ENCODE measurements at regions not wholly inside any gene's neighbourhood (a gene's known extent, or its start where the extent isn't known, plus 50 kb on each side); places are given as distances from the start of the nearest gene placed in this dataset.
"Not testable (repeated sequence)": the region's sequence is repeated elsewhere in the genome, so short reads cannot be mapped to it uniquely, and the experiment has no call there.

DNA sequence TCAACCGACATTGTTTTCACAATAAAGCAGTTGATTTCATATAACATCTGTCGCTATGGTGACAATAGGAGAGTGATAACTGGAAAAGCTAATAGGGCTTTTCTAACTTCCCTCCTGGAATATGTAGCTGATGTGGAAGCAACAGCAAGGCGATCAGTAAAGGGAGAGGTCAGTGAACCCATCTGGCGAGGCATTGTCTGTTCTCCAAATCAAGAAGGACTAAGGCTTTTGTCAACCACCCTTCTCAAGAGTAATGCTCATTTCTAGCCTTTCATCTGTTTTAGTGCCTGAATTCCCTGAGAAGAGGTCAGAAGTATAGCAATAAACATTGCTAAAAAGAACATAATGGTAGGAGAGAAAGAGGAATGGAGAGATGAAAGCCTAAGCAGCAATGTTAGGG lies 201.3 kb downstream of the AKAP7 start:
- no peak for DNase-seq (ENCODE audit: low read depth, low spot score)

GRCh38 chr6:131346896-131347295 lies 211.6 kb downstream of the AKAP7 start:
- not testable (repeated sequence) for DNase-seq (ENCODE audit: low read depth, low spot score)

DNA sequence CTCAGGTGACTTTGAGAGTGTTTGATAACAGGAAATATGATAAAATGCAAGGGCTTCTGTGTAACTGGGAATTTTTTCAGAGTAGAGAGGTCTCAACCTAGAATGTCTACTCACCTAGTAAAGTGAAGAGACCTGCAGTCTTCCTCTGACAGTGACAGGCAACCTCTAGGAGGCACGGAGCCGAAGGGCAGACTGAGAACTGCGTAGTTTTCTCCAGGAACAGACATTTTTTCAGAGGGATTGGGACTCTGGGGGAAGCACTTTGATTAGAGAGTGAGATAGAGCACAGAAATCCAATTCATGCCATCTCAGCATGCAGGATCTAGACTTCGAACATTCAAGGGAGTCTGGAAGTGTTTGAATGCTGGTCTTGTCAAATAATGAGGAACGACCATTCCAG lies 213.3 kb downstream of the AKAP7 start:
- no peak for DNase-seq (ENCODE audit: low read depth, low spot score)

GRCh38 chr6:131349199-131349598 lies 213.9 kb downstream of the AKAP7 start:
- no peak for DNase-seq (ENCODE audit: low read depth, low spot score)

GRCh38 chr6:131353106-131353505 lies 217.8 kb downstream of the AKAP7 start:
- no peak for DNase-seq (ENCODE audit: low read depth, low spot score)

DNA sequence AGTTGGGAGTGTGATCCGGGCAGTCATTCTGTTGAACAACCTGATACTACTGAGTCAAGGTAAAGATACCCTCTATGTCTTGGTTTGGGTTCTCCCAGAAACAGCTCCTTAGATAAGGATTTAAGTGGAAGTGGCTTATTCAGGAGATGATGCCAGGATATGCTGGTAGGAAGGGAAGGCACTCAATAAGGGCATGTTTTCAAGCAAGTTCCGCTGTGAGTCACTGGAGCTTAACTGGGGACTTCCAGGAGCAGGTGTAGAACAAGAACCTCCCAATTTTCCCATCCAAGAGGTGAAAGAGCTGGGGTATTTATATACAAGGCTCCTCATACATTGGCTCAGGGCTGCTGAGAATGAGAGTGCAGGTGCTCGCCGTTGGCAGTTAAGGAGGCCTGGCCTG lies 218.6 kb downstream of the AKAP7 start:
- no peak for DNase-seq (ENCODE audit: low read depth, low spot score)

DNA sequence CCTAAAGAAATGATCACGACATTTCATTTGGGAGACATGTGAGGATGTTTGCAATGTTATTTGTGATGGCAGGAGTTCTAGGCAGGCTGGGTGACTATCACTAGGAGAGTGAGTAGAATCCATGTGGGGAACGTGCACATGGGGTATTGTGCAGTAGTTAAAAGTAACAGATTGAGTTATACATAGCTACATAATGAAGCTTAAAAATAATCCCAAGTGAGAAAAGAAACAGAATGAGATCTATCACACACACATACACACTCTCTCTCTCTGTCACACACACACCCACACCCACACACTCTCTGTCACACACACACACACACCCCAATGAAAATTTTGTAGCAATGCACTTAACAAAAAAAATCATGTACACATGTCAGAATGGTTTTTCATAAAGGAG lies 218.7 kb upstream of the ARG1 start:
- DNase-seq (ENCODE audit: low read depth, low spot score): no peak

- DNase-seq (ENCODE audit: low read depth, low spot score): no peak
These were observed 216.9 kb upstream of the ARG1 start for GRCh38 chr6:131356161-131356560.

DNA sequence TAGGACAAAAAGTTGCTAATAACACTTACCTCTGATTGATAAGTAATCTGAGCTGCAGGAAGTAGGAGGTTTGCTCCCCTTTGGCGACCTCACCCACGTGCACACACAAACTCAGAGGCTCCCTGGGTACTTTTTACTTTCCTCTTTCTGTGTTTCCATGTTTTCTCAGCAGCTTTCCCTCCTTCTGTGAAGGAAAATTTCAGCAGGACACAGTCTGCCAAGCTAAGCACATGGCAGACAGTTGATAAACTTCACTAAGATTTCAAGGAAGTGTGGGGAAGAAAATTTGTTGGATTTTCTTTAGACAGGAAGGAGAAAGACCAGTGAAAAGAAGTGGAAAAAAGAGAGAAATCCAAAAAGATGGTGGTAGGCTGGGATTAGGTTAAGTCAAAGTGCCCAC lies 215.5 kb upstream of the ARG1 start:
- DNase-seq (ENCODE audit: low read depth, low spot score): no peak

DNA sequence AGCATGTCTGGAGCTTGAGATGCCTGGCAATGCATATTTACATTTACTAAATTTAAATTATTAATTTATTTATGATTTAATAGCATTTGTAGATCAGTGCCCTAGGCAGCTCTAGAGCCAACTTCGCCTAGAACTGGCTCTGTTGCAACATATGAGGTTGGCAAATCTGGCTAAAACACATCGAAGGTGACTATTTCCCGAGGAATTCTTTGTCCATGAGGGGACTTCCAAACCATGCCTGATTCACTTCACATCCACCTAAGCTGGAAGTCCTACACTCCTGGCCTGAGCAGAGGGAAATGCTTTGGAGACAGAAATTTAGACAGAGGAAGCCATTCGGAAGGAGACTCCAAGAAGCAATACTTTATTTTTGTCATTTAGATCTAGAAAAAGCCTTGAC lies 211.0 kb upstream of the ARG1 start:
- no peak for DNase-seq (ENCODE audit: low read depth, low spot score)

DNA sequence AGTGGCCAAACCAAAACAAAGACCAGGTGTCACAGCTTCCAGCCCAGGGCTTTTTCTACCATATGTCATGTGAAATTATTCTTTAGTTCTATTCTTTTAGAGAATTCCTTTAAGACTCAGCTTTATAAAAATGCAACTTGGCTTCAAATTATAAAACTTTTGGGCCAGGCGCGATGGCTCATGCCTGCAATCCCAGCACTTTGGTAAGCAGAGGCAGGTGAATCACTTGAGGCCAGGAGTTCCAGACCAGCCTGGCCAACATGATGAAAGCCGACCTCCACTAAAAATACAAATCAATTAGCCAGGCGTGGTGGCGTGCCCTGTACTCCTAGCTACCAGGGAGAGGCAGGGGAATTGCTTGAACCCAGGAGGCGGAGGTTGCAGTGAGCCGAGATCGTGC lies 210.3 kb upstream of the ARG1 start:
- no peak for DNase-seq (ENCODE audit: low read depth, low spot score)

DNA sequence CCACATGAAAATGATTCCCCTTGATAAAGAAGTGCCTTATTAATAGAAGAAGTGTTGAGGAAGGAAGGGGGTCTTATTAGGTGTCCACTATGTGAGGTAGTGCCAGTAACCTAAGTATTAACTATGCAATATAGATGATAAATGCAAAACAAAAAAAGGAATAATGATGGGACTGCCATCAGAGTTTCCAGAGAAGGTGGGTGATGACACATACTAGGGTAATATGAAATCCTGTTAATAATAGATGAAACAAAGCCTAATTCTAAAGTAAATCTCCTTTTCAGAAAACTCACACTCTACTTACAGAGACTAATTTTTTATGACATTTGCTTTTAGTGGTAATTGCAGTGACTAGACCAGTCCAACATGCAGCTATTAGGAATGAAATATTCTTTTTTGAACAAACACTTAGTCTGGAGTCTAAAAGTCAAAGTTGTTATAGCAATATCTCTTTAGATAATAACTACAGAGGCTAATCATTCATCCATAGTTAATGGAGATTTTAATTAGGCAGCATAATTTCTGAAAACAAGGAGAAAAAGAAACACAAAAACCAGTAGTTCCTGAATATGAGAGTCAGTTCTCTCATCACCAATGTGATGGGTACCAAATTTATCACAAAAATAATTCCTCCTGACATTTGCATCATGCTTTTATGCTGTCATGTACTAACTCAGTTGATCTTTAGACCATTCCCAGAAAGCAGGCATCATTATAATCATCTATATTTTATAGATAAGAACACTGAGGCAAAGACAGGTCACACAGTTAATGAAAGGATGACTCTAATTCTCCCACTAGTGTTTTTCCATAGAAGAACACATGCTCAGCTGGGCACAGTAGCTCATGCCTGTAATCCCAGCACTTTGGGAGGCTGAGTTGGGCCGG lies 208.8 kb upstream of the ARG1 start:
- no peak for DNase-seq (ENCODE audit: low read depth, low spot score)

DNA sequence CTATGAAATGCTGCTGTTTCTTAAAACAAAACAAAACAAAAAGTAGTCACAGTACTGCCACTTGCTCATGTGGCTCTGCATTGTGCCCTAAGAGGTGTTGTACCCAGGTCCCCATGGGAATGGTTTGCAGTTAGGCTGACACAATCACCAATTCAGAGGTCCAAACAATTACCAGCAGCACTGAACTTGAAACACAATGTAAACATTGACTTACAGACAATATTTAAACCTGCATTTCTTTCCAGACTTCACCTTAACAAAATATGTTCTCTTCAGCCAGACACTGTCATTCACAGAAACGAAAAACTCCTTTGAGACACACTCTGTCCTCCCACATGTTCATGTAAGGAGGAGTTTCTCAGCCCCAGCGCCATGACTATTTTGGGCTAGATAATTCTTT lies 206.8 kb upstream of the ARG1 start:
- DNase-seq (ENCODE audit: low read depth, low spot score): no peak

- DNase-seq (ENCODE audit: low read depth, low spot score): no peak
These were observed 205.7 kb upstream of the ARG1 start for GRCh38 chr6:131367206-131367873.

GRCh38 chr6:131368198-131368911 lies 204.7 kb upstream of the ARG1 start:
- DNase-seq (ENCODE audit: low read depth, low spot score): peak; percentile 57

DNA sequence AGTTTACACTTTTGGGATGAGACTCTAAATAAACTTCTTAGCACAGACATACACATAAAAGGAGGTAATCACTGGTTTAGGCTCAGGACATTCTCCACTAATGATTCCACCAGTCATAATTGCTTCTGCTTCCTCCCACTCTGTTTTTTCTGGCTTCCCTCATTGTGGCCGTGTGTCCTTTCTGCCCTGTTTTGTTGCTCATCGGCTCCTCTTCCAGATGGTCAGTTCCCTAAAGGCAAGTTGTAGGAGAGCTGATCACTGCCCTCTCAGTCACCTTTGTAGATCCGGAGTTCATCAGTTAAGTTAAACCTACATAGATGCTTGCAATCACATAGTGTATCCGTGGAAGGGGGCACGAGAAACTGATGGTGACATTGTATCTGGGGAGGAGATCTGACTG lies 200.5 kb upstream of the ARG1 start:
- no peak for DNase-seq (ENCODE audit: low read depth, low spot score)

DNA sequence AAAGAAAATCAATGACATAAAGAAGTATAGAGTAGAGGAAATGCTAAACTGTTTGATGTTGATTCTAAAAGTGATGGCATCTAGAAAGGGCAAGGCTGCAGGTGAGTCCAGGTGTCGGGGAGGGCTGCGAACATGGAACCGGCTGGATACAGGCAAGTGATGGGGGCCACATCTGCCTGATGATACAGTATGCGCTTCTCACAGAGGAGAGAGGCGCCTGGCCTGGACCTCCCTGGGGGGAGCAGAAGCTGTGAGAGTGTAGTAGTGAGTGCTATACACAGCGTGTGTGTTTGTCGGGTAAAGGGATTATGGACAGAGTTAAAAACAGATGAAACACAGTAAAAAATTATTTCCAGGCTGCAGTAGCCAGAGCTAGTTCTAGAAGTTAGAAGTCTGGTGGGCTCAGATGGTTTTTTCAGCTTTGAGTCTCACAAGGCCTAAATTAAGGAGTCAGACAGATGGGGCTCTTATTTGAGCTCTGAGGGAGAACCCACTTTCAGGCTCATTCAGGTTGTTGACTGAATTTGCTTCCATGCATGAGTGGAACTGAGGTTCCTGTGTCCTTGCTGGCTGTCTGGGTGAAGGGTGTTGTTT lies 195.8 kb upstream of the ARG1 start:
- no peak for DNase-seq (ENCODE audit: low read depth, low spot score)

GRCh38 chr6:131378874-131379273 lies 194.2 kb upstream of the ARG1 start:
- no peak for DNase-seq (ENCODE audit: low read depth, low spot score)

- DNase-seq (ENCODE audit: low read depth, low spot score): peak; percentile 83
These were observed 193.1 kb upstream of the ARG1 start for GRCh38 chr6:131379948-131380347.

- DNase-seq (ENCODE audit: low read depth, low spot score): no peak
These were observed 191.8 kb upstream of the ARG1 start for GRCh38 chr6:131381052-131381708.

DNA sequence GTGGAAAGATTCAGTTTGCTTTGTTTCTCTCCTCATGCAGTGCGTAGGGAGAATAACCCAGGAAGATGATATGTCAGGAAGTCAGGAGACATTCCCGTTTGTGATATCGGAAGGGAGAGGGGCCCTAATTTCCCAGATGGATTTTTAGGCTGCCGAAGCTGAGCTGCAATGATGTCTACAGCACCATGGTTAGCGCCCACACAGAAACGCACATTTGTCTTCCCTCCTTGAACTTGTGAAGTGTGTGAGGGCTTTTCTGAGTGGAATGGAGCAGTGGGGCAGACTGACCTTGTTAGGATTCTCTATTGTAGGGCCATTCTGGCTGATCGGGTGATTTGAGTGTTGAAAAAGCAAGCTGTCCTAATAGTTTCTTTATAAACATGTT lies 191.3 kb upstream of the ARG1 start:
- no peak for DNase-seq (ENCODE audit: low read depth, low spot score)

- no peak for DNase-seq (ENCODE audit: low read depth, low spot score)
These were observed 190.4 kb upstream of the ARG1 start for GRCh38 chr6:131382631-131383030.

Measured in astrocyte of the hippocampus (primary cell).